GM21576 (cell line): ENCODE measurements at regions not wholly inside any gene's neighbourhood (a gene's known extent, or its start where the extent isn't known, plus 50 kb on each side); places are given as distances from the start of the nearest gene placed in this dataset.

Experiments used
- ATAC-seq: cut with Tn5 transposase; IDR thresholded peaks from one replicate; pipeline ENCODE4 v1.9.1; 2021; ENCODE audit warnings: mild to moderate bottlenecking, moderate library complexity; ENCODE audit not compliant: unreplicated experiment

- no peak for ATAC-seq
These were observed 403.7 kb downstream of the MID1IP1 start for GRCh38 chrX:39204945-39205344.

- ATAC-seq: no peak
These were observed 404.2 kb downstream of the MID1IP1 start for GRCh38 chrX:39205467-39205866.

GRCh38 chrX:39206399-39207145 is 405.3 kb downstream of the MID1IP1 start:
- ATAC-seq: no peak

- no peak for ATAC-seq
These were observed 410.2 kb downstream of the MID1IP1 start for GRCh38 chrX:39211501-39211900.

GRCh38 chrX:39212456-39212855 is 411.2 kb downstream of the MID1IP1 start:
- no peak for ATAC-seq

GRCh38 chrX:39214387-39215126 is 413.3 kb downstream of the MID1IP1 start:
- no peak for ATAC-seq

- no peak for ATAC-seq
These were observed 419.7 kb downstream of the MID1IP1 start for GRCh38 chrX:39220952-39221351.

GRCh38 chrX:39222346-39223113 is 421.3 kb downstream of the MID1IP1 start:
- no peak for ATAC-seq

- ATAC-seq: no peak
These were observed 425.0 kb downstream of the MID1IP1 start for GRCh38 chrX:39226251-39226650.

GRCh38 chrX:39227371-39227770 is 426.1 kb downstream of the MID1IP1 start:
- no peak for ATAC-seq

- ATAC-seq: no peak
These were observed 436.7 kb downstream of the MID1IP1 start for GRCh38 chrX:39238006-39238405.

- no peak for ATAC-seq
These were observed 440.9 kb downstream of the MID1IP1 start for GRCh38 chrX:39242187-39242586.

- ATAC-seq: no peak
These were observed 442.9 kb downstream of the MID1IP1 start for GRCh38 chrX:39244147-39244546.

- no peak for ATAC-seq
These were observed 443.8 kb downstream of the MID1IP1 start for GRCh38 chrX:39245024-39245423.

- ATAC-seq: no peak
These were observed 446.3 kb downstream of the MID1IP1 start for GRCh38 chrX:39247536-39247935.

- ATAC-seq: no peak
These were observed 447.1 kb downstream of the MID1IP1 start for GRCh38 chrX:39248330-39248729.

GRCh38 chrX:39249999-39250398 is 448.7 kb downstream of the MID1IP1 start:
- no peak for ATAC-seq

- no peak for ATAC-seq
These were observed 450.7 kb downstream of the MID1IP1 start for GRCh38 chrX:39251995-39252394.

GRCh38 chrX:39253551-39253950 is 452.3 kb downstream of the MID1IP1 start:
- ATAC-seq: no peak

- no peak for ATAC-seq
These were observed 457.1 kb downstream of the MID1IP1 start for GRCh38 chrX:39258331-39258730.

- ATAC-seq: no peak
These were observed 459.7 kb downstream of the MID1IP1 start for GRCh38 chrX:39260965-39261364.
